Caki2 (cell line): ENCODE measurements at regions not wholly inside any gene's neighbourhood (a gene's known extent, or its start where the extent isn't known, plus 50 kb on each side); places are given as distances from the start of the nearest gene placed in this dataset.
"Not testable (repeated sequence)": the region's sequence is repeated elsewhere in the genome, so short reads cannot be mapped to it uniquely, and the experiment has no call there.

Experiments used
- DNase-seq: peaks from one replicate; pipeline ENCODE4 v3.0.0-alpha.2; 2015; ENCODE audit warnings: low read depth
- in situ Hi-C: cut with HindIII; loops from 2 replicates; pipeline ENCODE4 v1.10.0; 2016; ENCODE audit warnings: low sequenced_read_pairs, low pct_unique_long_range_greater_than_20kb, mixed read lengths

DNA sequence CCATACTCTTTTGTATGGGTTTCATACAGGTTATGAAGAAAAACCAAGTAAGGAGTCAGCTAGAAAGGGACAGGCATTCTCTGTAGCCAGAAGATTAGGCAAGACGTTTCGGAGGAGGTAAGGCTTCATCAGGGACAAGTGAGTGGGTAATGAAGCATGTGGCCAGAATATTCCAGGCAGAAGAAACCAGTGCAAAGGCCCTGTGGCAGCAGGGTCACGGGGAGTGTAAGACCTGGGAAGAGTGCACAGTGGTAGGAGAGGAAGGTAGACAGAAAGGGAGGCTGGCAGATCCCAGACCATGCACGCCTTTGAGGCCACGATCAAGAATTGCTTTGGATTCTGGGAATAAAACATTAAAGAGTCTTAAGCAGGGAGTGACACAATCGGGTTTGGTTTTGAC lies 177.6 kb downstream of the MIAT start:
- no peak for DNase-seq
- in situ Hi-C loops, result no loop called here

DNA sequence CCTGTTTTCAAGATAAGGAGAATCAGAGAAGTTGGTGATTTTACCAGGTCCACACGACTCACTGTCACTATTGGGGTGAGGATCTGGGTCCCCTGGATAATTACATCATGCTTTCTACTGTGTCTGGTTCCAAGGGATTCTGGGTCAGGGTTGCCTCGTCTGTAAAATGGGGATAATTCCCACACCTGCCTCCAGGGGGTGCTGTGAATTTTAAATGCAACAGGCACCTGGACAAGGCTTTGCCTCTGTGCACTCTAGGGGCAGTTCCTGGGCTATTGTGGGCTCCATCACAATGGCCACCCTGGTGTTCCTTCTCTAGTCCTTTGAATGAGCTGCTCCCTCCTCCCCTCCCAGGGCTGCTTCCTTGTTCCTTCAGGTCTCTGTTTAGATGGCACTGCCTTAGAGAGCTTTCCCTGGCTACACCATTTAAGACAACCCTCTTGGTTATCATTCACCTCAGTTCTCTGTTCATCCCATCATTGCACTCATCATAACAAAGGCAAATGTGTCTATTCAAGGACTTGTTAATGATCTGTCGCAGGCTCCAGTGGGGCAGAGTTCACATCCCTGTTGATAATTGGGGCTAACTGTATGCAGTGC lies 178.6 kb downstream of the MIAT start:
- in situ Hi-C loops, result no loop called here
- DNase-seq, result peak; percentile 28

DNA sequence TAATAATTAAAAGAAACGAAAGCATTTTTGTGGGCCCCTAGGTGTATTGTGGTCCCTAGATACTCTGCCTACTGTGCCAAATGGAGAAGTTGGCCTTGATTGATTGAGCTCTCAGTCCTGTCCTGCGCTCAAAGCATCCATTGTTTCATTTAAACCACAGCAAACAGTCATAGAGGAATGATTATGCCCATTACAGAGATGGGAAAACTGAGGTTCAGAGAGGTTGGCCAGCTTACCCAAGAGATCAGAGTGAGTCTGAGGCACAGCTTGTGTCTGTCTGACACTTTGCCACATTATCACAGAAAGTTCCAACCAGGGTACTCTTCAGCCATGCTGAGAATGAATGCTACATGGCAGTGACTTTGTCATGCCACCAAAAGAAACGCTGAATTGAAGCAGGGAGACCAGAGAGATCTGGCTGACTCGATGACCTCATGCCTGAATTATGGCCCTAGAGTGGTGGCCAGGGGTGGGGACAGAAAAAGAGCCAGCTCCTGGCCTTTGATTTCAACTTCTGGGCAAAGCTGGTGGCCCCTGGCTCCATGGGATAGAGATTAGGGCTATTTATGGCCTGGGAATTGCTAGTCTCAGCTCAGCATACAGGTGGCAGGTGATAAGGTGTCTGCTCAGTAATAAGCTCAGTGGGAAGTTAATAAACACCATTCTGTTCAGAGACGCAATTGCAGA lies 180.5 kb downstream of the MIAT start:
- in situ Hi-C loops, result no loop called here
- no peak for DNase-seq

DNA sequence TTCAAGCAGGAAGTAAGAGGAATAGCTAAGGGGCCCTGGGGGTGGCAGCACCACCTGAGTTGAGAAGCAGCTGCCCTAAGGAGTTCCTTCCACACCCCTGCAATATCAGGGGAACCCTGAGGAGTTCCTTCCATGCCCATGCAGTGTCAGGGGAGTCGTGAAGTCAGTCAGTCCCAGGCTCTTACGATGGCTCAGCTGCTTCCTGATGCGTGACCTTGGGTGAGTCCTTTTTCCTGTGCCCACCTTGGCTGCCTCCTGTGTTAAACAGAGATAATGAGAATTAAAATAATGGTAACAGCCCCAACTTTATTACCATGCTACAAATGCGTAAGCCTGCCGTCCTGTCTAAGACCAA lies 181.1 kb downstream of the MIAT start:
- no peak for DNase-seq
- in situ Hi-C loops, result no loop called here

DNA sequence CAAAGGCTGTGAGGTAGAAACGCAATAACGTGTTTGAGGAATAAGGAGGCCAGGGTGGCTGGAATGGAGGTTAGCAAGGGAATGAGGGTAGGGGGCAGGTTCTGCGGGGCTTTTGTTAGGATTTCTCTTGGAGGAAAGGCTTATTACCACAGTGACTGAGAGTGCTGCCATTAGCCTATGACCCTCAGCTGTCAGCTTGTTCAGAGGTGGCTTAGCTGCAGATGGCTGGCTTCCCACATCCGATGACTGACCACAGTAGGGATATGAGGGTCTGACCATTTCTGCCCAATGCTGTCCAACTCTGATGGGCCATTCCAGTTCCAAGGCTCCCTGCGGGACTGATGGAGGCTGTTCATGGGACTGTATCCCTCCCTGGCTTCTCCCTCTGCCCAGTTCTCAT lies 181.8 kb downstream of the MIAT start:
- in situ Hi-C loops, result no loop called here
- DNase-seq, result no peak

DNA sequence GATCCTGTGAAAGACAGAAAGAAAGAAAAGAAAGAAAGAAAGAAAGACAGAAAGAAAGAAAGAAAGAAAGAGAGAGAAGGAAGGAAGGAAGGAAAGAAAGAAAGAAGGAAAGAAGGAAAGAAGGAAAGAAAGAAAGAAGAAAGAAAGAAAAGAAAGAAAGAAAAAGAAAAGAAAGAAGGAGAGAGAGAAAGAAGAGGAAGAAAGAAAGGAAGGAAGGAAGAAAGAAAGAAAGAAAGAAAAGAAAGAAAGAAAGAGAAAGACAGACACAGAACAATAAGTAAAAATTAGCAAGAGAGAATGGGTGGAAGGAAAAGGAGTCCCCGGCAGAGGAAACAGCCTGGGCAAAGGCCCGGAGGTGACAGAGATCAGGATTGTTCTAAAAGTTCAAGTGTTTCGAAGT lies 183.4 kb downstream of the MIAT start:
- DNase-seq, in situ Hi-C loops: not testable (repeated sequence)

DNA sequence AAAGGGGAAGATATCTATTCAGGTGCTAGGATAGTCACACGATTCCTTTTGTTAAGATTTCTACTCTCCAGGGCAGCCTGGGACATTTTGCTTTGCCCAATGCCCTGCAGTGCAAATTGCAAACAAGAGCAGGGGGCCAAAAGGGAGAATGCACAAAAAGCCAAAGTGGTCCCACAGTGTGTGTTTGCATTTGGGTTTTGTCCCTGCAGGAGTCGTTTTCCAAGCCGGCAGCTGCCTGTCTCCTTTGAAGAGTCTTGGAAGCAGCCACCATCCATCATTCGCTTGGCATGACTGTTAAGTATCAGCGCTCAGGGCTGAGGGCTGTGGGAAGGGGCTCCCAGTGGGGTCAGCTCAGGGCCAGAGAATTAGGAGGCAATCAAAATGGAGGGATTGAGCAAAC lies 184.7 kb downstream of the MIAT start:
- DNase-seq, result no peak
- in situ Hi-C loops, result no loop called here

DNA sequence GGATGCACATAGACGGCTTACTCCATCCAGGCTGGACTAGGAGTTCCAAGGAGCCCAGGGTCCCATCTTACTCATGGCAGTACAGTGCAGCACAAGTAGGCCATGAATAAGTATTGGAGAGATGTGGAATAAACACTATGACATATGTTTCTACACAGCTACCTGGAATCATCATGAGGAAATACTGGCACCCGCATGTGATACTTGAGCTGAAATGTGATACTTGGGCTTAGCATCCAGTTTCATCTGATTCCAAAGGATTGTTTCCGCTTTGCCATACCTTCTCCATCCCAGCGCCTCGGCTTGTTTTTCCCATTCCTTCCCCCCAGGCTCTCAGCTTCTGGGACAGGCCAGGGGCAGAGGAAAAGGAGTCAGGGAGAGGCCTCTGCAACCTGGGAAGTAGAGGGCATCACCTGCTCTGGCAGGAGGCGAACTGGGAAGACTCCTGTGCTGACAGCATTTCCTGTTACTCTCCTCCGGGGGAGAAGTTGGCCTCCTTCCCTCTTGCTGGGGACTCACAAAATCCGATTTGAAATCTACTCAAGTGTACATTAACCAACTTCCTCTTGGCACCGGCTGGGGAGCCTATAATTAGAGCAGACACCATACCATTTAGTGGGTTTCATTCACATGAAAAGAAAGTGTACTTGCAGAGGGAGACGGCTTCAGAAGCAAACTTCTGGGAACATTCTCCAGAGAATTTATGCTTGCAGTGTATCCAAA lies 187.8 kb downstream of the MIAT start:
- in situ Hi-C loops, result no loop called here
- no peak for DNase-seq

DNA sequence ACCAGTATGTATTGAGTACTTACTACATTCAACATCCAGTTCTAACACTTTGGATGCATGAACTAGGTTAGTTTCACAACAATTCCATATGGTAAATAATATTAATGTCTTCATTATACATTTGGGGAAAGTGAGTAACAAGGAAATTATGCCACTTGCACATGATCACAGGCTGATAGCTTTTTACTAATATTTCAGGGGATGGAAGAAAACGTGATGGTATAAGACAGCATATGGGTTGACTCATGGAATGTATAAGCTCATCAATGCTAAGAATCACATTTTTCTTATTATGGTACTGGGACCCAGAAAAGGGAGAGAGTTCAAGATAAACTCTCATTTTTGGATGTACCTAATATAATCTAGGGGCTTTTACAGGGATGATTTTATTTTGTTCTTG lies 188.7 kb downstream of the MIAT start:
- in situ Hi-C loops, result no loop called here
- no peak for DNase-seq

DNA sequence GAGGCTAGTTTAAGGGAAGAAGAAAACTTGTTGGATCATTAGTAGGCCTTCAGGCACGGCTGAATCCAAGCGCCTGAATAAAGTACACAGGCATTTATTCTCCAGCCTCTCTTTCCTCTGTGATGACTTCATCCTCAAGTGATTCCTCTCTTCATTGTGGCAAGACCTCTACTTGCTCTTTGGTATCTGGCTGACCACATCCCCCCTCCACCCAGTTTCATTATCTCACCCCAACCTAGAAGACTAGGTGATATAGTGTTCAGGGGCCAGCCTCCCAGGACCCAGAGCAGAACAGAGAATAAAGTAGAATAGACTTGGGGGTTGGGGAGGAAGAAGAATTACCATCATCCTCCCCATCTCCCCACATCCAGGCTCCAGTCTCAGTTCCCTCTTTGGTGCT lies 189.3 kb downstream of the MIAT start:
- no peak for DNase-seq
- in situ Hi-C loops, result no loop called here

DNA sequence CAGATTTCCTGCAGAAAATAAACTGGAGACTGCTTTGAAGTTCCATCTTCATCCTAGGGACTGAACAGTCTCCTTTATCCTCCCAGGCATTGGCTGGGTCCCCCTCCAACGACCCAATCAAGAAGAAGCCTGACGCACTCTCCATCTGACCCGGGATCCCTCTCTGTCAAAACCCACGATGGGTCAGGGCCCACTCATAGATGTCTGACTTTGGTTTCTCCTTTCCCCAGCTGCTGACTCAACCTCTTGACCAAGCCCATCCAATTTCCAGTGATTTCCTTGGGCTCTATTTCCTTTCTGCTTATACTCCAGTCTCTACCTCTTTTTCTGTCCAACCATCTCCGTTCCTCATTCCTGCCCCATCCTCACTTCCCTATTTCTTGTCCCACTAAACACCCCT lies 189.7 kb downstream of the MIAT start:
- in situ Hi-C loops, result no loop called here
- no peak for DNase-seq

DNA sequence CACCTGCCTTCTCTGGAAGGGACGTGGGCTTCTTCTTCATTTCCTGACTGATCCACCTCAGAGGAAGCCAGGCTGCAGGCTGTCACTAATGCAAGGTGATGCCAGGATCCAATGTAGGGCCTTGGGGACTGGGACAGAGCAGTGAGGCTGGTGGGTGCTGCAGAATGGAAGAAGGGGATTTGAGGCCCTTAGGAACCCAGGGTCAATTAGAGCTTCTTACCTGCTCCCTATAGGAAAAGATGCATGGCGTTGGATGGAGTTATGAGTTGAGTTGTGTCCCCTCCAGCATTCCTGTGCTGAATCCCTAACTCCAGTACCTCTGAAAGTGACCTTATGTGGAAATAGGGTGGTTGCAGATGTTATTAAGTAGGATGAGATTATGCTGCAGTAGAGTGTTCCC lies 190.4 kb downstream of the MIAT start:
- in situ Hi-C loops, result no loop called here
- no peak for DNase-seq

DNA sequence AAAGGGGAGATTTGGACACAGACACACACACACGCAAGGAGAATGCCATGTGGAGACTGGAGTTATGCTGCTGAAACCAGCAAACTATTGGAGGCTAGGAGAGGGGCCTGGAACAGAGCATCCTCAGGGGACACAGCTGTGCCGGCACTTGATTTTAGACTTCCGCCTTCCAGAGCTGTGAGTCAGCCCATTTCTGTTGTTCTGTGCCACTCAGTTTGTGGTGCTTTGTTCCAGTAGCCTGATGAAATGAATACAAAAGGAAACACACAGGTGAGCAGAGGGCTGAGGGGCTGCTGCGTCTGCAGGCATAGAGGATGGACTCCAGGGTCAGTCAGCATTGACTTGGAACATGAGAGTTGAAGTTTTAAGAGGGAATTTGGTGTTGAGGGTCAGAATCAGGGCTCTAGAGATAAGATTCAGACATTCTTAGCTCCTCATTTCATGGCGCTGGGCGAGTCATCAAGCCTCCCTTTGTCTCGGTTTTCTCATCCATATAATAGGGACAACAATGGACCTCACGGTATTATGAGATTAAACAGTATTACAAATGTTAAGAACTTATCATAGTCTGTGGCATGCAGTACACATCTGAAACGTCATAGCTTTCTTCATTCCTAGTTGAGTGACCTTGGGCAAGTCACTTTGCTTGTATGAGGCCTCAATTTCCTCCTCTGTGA lies 191.0 kb downstream of the MIAT start:
- in situ Hi-C loops, result no loop called here
- DNase-seq, result peak; percentile 12

DNA sequence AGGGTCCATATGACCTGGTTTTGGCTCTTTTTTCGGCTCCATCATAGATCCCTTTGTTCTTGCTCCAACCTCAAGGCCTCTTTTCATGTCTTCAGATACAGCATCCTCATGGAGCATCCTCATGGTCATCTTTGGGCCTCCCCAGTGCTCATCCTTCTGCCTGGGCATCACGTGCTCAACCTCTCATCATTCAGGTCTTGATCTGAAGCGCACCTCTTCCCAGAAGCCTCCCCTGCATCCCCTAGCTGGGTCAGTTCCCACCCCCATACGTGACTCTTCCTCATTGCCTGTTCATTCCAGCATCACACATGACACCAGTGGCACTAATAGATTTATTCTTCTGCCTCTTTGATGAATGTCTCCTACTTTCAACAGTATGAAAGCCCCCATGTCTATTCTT lies 192.2 kb downstream of the MIAT start:
- no peak for DNase-seq
- in situ Hi-C loops, result no loop called here

DNA sequence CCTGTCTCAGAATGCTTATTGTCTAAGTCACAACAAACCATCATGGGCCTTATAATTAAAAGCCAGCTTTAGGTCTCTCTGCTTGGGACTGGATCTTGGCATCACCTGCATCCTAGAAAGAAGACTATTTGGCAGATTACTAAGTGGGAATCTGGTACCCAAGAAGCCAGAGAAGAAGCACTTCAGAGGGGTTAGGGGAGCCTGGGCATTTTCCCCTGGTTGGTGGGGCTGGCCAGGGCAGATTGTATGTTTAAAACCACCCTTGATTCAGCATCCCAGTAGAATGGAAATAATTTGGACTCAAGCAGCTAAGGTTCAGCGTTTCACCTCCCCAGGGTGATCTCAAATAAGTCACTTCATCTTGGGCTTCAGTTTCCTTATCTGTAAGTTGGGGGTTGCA lies 193.7 kb downstream of the MIAT start:
- in situ Hi-C loops, result no loop called here
- no peak for DNase-seq

DNA sequence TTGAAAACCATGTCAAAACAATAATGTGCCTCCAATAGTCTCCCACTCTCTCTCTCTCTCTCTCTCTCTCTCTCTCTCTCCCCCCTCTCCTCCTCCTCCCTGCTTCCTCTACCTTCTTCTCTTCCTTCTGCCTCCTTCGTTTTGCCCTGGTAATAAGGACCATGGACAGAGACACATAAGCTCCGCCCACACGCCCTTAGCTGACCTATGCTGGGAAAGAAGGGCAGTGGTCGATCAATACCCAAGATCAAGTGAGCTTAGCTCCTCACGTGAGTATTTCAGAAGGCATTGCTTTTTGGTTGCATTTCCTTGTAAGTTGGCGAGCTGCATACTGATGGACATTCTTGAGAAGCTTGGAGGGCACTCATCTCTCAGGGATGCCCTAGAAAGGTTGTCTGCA lies 194.8 kb downstream of the MIAT start:
- in situ Hi-C loops, result no loop called here
- DNase-seq, result peak; percentile 31

DNA sequence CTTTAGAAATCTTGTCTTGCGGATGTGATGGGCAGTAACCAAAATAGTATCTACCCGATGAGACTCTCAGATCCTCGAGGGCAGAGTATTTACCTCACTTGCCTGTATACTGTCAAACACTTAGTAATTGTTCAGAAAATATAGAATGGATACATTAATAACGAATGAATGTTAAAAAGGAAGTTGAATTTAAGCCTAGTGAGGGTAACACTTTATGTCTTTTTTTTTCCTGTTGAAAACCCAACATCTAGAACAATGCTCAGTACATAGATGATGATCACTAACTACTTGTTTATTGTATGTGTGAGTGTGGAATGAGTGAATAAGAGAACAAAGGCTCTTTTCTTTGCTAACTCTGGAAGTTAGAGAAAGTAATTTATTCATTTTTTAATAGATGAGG lies 195.7 kb downstream of the MIAT start:
- no peak for DNase-seq
- in situ Hi-C loops, result no loop called here

DNA sequence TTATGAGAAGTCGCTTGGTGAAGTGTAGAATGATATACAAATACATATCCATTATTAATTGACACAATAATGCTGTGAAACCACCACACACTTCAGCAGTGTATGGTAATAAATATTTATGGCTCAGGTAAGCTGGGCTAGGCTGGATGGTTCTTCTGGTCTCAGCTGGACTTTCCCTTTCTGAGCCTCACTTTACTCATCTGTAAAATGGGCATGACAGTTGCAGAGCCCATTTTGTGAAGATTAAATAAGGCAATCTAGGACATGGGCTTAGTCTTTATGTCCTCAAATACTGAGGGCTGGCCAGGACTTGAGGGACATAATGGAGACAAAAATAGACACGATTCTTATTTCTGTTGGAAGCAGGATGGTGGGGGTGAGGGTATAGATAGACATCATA lies 196.1 kb downstream of the MIAT start:
- no peak for DNase-seq
- in situ Hi-C loops, result no loop called here

DNA sequence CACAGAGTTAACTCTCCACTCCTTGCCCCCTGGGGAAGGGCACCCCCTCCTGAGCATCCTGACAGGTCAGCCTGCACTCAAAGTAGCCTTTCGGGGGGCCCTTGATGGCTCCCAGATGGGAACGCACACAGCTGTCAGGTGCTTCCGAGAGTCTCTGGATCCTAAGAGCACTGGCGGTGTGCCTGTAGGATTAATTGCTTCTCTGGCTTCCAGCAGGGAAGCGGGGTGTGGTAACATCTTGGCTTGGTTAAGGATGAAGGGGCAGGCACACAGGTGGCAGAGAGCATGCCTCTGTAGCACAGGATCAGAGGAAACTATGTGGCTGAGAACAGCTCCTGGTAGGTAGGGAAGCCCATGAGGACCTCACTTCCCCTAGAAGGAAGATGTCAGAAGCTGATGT lies 199.8 kb downstream of the MIAT start:
- DNase-seq, result no peak
- in situ Hi-C loops, result no loop called here
